ENCODE measurements at regions not wholly inside any gene's neighbourhood (a gene's known extent, or its start where the extent isn't known, plus 50 kb on each side); places are given as distances from the start of the nearest gene placed in this dataset.

- Histone ChIP-seq H3K27ac (ENCODE audit: low read depth, low read length) (no peak overlapping the region), H3K4me2 (ENCODE audit: low read length) (no peak overlapping the region), H3K9ac (ENCODE audit: low read length) (no peak overlapping the region), H3K79me2 (ENCODE audit: insufficient read depth, low read length) (no peaks in the 10 kb centered on the region), H3K9me3 (ENCODE audit: control insufficient read depth in 1 of 2, insufficient read depth in 1 of 2, low read depth in 1 of 2, low read length in 2 of 2) (no peaks in the 10 kb centered on the region), H3K36me3 (ENCODE audit: control insufficient read depth in 1 of 2, insufficient read depth in 2 of 2, low read length in 2 of 2) (no peaks in the 10 kb centered on the region), H3K27me3 (ENCODE audit: insufficient read depth, low read length) (no peaks in the 10 kb centered on the region), H3K4me1 (ENCODE audit: control insufficient read depth in 1 of 2, insufficient read depth in 2 of 2, low read length in 2 of 2) (no peaks in the 10 kb centered on the region), H4K20me1 (ENCODE audit: insufficient read depth) (no peaks in the 10 kb centered on the region), H2AFZ (ENCODE audit: low read depth, low read length, poor library complexity, severe bottlenecking) (no peak overlapping the region), H3K9me2 (ENCODE audit: insufficient read depth) (no peaks in the 10 kb centered on the region), H3K4me3 (replicated peaks in 1 of 2; ENCODE audit: low read depth in 1 of 2, low read length in 2 of 2) (no peak overlapping the region)
- BruUV-seq (replicated peaks) = no TSS peak
- CTCF ChIA-PET = no interaction called here
- no peak for DNase-seq (ENCODE audit: low read depth, low spot score)
- intact Hi-C loops (cut with micrococcal nuclease) = no loop called here
- RAD21 ChIA-PET (ENCODE audit: low non-redundant PET in 1 of 2, low total read pairs in 2 of 2, uncharacterized antibody in 2 of 2, unreplicated experiment in 2 of 2) = no interaction called here
- POLR2A ChIA-PET = no interaction called here
- ATAC-seq = no peak
- TF ChIP-seq CEBPB (IDR thresholded peaks at IDR 0.05; ENCODE audit: low read depth) (no peak), TCF7L2 (IDR thresholded peaks at IDR 0.05; ENCODE audit: borderline replicate concordance, extremely low read depth, insufficient read depth, insufficient read length) (no peak), SP1 (IDR thresholded peaks at IDR 0.05; ENCODE audit: low read depth) (no peak), MAX (IDR thresholded peaks at IDR 0.05) (no peak), EZH2phosphoT487 (IDR thresholded peaks at IDR 0.05; ENCODE audit: borderline replicate concordance) (no peak), FOSL1 (IDR thresholded peaks at IDR 0.05; ENCODE audit: low read depth) (no peak), EZH2 (IDR thresholded peaks at IDR 0.05) (no peak), POLR2AphosphoS5 (IDR thresholded peaks at IDR 0.05; ENCODE audit: low read depth, low read length) (no peak), POLR2A (IDR thresholded peaks at IDR 0.05; ENCODE audit: borderline replicate concordance, extremely low read depth, insufficient read depth, insufficient read length) (no peak), YY1 (IDR thresholded peaks at IDR 0.05; ENCODE audit: extremely low read depth, insufficient replicate concordance, low read depth, low read length) (no peak), ATF3 (IDR thresholded peaks at IDR 0.05) (no peak), ZFX (IDR thresholded peaks at IDR 0.05) (no peak), RAD21 (IDR thresholded peaks at IDR 0.05; ENCODE audit: low read depth) (no peak)
These were observed 408.2 kb downstream of the PRR16 start for GRCh38 chr5:120872297-120872696.

DNA sequence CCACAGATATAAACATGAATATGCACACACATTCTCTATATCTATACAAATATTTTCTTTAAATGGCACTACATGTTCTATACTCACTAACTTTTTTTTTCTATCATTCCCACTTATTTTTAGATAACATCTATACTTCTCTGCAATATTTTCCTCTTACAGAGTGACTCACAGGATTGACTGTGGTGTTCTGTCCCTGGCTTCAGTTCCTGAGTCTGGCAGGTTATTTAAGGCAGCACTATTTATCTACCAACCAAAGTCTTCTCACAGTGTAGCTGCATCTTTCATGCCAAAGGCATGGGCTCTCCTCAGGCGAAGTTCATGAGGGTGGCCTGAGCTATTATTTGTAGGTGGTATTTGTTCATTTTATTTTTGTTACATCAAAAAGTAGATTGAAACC, 409.0 kb downstream of the PRR16 start:
- intact Hi-C loops (cut with micrococcal nuclease) = no loop called here
- no peak for DNase-seq (ENCODE audit: low read depth, low spot score)
- no TSS peak for BruUV-seq (replicated peaks)

More for the DNA sequence above, 409.0 kb downstream of the PRR16 start:
- no peak overlapping the region for H3K4me2 ChIP-seq (ENCODE audit: low read length)
- no peaks in the 10 kb centered on the region for H3K9me3 ChIP-seq (ENCODE audit: control insufficient read depth in 1 of 2, insufficient read depth in 1 of 2, low read depth in 1 of 2, low read length in 2 of 2)
- POLR2A ChIA-PET = no interaction called here
- H2AFZ ChIP-seq (ENCODE audit: low read depth, low read length, poor library complexity, severe bottlenecking) = no peak overlapping the region
- no peaks in the 10 kb centered on the region for H4K20me1 ChIP-seq (ENCODE audit: insufficient read depth)
- ATAC-seq = no peak
- H3K27ac ChIP-seq (ENCODE audit: low read depth, low read length) = no peak overlapping the region
- H3K27me3 ChIP-seq (ENCODE audit: insufficient read depth, low read length) = no peaks in the 10 kb centered on the region
- RAD21 ChIA-PET (ENCODE audit: low non-redundant PET in 1 of 2, low total read pairs in 2 of 2, uncharacterized antibody in 2 of 2, unreplicated experiment in 2 of 2) = no interaction called here
- H3K79me2 ChIP-seq (ENCODE audit: insufficient read depth, low read length) = no peaks in the 10 kb centered on the region
- H3K4me3 ChIP-seq (replicated peaks in 1 of 2; ENCODE audit: low read depth in 1 of 2, low read length in 2 of 2) = no peak overlapping the region
- no peak overlapping the region for H3K9ac ChIP-seq (ENCODE audit: low read length)
- no peaks in the 10 kb centered on the region for H3K4me1 ChIP-seq (ENCODE audit: control insufficient read depth in 1 of 2, insufficient read depth in 2 of 2, low read length in 2 of 2)
- H3K9me2 ChIP-seq (ENCODE audit: insufficient read depth) = no peaks in the 10 kb centered on the region
- CTCF ChIA-PET = no interaction called here
- TF ChIP-seq SRF (IDR thresholded peaks at IDR 0.05; ENCODE audit: low read depth) = no peak
- H3K36me3 ChIP-seq (ENCODE audit: control insufficient read depth in 1 of 2, insufficient read depth in 2 of 2, low read length in 2 of 2) = no peaks in the 10 kb centered on the region

Measured in HCT116 (cell line).